ENCODE measurements at regions not wholly inside any gene's neighbourhood (a gene's known extent, or its start where the extent isn't known, plus 50 kb on each side); places are given as distances from the start of the nearest gene placed in this dataset.

DNA sequence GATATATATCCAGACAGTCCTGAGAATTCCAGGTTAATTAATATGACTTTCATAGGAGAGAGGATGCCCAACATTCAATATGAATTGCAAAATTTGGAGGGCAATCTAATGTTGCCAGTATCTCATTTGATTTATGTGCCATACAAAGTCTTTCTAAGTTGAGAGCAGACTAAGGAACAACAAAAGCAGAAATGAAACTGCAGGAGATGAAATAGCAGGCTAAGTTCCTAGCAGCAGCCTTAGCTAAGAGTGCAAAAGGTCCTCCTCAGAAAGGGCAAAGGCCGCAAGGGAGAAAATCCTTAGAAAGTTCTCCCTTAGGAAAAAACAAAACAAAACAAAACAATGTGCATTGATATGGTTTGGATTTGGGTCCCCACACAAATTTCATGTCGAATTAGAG, 602.9 kb upstream of the HTR2C start:
- Histone ChIP-seq H3K79me1 (ENCODE audit: low read depth, low read length) (no peaks in the 10 kb centered on the region), H2BK12ac (ENCODE audit: low read depth, low read length) (no peak overlapping the region), H3K14ac (ENCODE audit: insufficient read length) (no peak overlapping the region), H4K20me1 (replicated peaks in 1 of 2; ENCODE audit: control insufficient read depth in 1 of 2, insufficient read depth in 2 of 2, low read length in 2 of 2) (no peaks in the 10 kb centered on the region), H3K18ac (ENCODE audit: extremely low read depth, low read length) (no peak overlapping the region), H2AFZ (ENCODE audit: low read length) (no peak overlapping the region), H2BK120ac (replicated peaks; ENCODE audit: low read depth, low read length) (no peak overlapping the region), H3K9ac (replicated peaks in 1 of 4; ENCODE audit: extremely low read depth in 1 of 4, low read depth in 3 of 4, low read length in 3 of 4) (no peak overlapping the region), H3K4me3 (ENCODE audit: extremely low read depth in 1 of 4, insufficient read depth in 2 of 4, low read depth in 3 of 4, low read length in 4 of 4) (no peak overlapping the region), H3K36me3 (ENCODE audit: control insufficient read depth in 2 of 4, insufficient read depth in 4 of 4, low read length in 3 of 4) (peaks cover 0 to 56% (median 25%) of the 10 kb centered on the region in 4 experiments; a peak in 6 of 8 replicates), H3K9me3 (ENCODE audit: insufficient read depth in 2 of 2, low read depth in 1 of 2, low read length in 1 of 2) (no peaks in the 10 kb centered on the region; a peak in 1 of 4 replicates), H3K4me2 (ENCODE audit: insufficient read depth in 1 of 2, low read depth in 2 of 2, low read length in 2 of 2) (no peak overlapping the region), H3K56ac (replicated peaks; ENCODE audit: insufficient read length, low read depth, low read length) (no peak overlapping the region), H3K27me3 (replicated peaks in 1 of 4; ENCODE audit: control insufficient read depth in 3 of 4, extremely low read depth in 1 of 4, insufficient read depth in 3 of 4, low read length in 3 of 4) (no peaks in the 10 kb centered on the region), H3K79me2 (ENCODE audit: control insufficient read depth in 1 of 2, insufficient read depth in 2 of 2, low read length in 2 of 2) (peaks cover 0 to 34% of the 10 kb centered on the region in 2 experiments; a peak in 2 of 4 replicates), H2BK5ac (ENCODE audit: low read depth, low read length) (no peak overlapping the region), H2BK20ac (ENCODE audit: low read length) (no peak overlapping the region), H3K4ac (replicated peaks; ENCODE audit: insufficient read length, low read depth, low read length) (no peak overlapping the region), H3K27ac (ENCODE audit: low read depth, low read length) (no peak overlapping the region), H2BK15ac (ENCODE audit: low read length) (no peak overlapping the region), H4K5ac (ENCODE audit: insufficient read length, low read depth, low read length) (no peak overlapping the region), H3K4me1 (replicated peaks in 1 of 4; ENCODE audit: control insufficient read depth in 3 of 4, insufficient read depth in 4 of 4, low read length in 3 of 4) (peaks cover 0 to 7% (median 4%) of the 10 kb centered on the region in 4 experiments; a peak in 4 of 7 replicates), H4K8ac (ENCODE audit: extremely low read depth, insufficient read depth, low read length) (no peak overlapping the region), H3K23ac (ENCODE audit: insufficient read length) (no peak overlapping the region), H3K23me2 (ENCODE audit: low read depth, low read length) (no peaks in the 10 kb centered on the region), H4K91ac (replicated peaks; ENCODE audit: insufficient read length, low read length) (no peak overlapping the region), H2AK5ac (ENCODE audit: low read depth, low read length) (no peak overlapping the region)
- FAIRE-seq (no peak), DNase-seq (ENCODE audit: low read depth in 1 of 2, low spot score in 2 of 2) (no peak)
- WGBS, 2 experiments (ENCODE audit: extremely low coverage in 1 of 2, insufficient coverage in 1 of 2, insufficient read length in 1 of 2, insufficient replicate concordance in 2 of 2, low coverage in 1 of 2, low lambda C conversion rate in 2 of 2, missing lambda C conversion rate in 1 of 2): 97% methylated on average over 2 of the region's 2 CpGs; no CpG with 5 or more reads in 1 of the 2 experiments
- ChIA-PET POLR2A (ENCODE audit: partially characterized antibody) (no interaction called here), CTCF (ENCODE audit: partially characterized antibody) (no interaction called here)
- TF ChIP-seq CEBPB (IDR thresholded peaks at IDR 0.05; ENCODE audit: low read depth, low read length) (no peak), KDM5A (IDR thresholded peaks at IDR 0.05; ENCODE audit: low read length) (no peak), CHD1 (IDR thresholded peaks at IDR 0.05; ENCODE audit: low read depth, low read length) (no peak), SRF (IDR thresholded peaks at IDR 0.05; ENCODE audit: low read depth, low read length) (no peak), MAFK (IDR thresholded peaks at IDR 0.05; ENCODE audit: low read depth, low read length) (no peak), CBX5 (IDR thresholded peaks at IDR 0.05; ENCODE audit: low read depth, low read length) (no peak), BRCA1 (IDR thresholded peaks at IDR 0.05; ENCODE audit: low read depth, low read length) (no peak), TAF1 (IDR thresholded peaks at IDR 0.05; ENCODE audit: low read depth, low read length) (no peak)
- TF ChIP-seq, protein P1, sequence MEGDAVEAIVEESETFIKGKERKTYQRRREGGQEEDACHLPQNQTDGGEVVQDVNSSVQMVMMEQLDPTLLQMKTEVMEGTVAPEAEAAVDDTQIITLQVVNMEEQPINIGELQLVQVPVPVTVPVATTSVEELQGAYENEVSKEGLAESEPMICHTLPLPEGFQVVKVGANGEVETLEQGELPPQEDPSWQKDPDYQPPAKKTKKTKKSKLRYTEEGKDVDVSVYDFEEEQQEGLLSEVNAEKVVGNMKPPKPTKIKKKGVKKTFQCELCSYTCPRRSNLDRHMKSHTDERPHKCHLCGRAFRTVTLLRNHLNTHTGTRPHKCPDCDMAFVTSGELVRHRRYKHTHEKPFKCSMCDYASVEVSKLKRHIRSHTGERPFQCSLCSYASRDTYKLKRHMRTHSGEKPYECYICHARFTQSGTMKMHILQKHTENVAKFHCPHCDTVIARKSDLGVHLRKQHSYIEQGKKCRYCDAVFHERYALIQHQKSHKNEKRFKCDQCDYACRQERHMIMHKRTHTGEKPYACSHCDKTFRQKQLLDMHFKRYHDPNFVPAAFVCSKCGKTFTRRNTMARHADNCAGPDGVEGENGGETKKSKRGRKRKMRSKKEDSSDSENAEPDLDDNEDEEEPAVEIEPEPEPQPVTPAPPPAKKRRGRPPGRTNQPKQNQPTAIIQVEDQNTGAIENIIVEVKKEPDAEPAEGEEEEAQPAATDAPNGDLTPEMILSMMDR (IDR thresholded peaks at IDR 0.05; ENCODE audit: control extremely low read depth in 1 of 3, insufficient read depth in 1 of 3, low read depth in 1 of 3, low read length in 3 of 3): no peak
- TF ChIP-seq, protein P2, sequence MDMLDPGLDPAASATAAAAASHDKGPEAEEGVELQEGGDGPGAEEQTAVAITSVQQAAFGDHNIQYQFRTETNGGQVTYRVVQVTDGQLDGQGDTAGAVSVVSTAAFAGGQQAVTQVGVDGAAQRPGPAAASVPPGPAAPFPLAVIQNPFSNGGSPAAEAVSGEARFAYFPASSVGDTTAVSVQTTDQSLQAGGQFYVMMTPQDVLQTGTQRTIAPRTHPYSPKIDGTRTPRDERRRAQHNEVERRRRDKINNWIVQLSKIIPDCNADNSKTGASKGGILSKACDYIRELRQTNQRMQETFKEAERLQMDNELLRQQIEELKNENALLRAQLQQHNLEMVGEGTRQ (IDR thresholded peaks at IDR 0.05; ENCODE audit: low read length): no peak
- TF ChIP-seq, protein P3, sequence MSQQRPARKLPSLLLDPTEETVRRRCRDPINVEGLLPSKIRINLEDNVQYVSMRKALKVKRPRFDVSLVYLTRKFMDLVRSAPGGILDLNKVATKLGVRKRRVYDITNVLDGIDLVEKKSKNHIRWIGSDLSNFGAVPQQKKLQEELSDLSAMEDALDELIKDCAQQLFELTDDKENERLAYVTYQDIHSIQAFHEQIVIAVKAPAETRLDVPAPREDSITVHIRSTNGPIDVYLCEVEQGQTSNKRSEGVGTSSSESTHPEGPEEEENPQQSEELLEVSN (IDR thresholded peaks at IDR 0.05): no peak
